Ramos (cell line): ENCODE measurements at regions not wholly inside any gene's neighbourhood (a gene's known extent, or its start where the extent isn't known, plus 50 kb on each side); places are given as distances from the start of the nearest gene placed in this dataset.
"Not testable (repeated sequence)": the region's sequence is repeated elsewhere in the genome, so short reads cannot be mapped to it uniquely, and the experiment has no call there.

Source experiments
- in situ Hi-C: fragments of 300-500 bp; cut with MboI; formaldehyde crosslinking; loops from one replicate; pipeline ENCODE4 v1.14.3; 2022; ENCODE audit warnings: low sequenced_read_pairs; ENCODE audit not compliant: unreplicated experiment

GRCh38 chr7:125871431-125871830 is 941.8 kb upstream of the POT1 start:
- in situ Hi-C loops, result no loop called here

DNA sequence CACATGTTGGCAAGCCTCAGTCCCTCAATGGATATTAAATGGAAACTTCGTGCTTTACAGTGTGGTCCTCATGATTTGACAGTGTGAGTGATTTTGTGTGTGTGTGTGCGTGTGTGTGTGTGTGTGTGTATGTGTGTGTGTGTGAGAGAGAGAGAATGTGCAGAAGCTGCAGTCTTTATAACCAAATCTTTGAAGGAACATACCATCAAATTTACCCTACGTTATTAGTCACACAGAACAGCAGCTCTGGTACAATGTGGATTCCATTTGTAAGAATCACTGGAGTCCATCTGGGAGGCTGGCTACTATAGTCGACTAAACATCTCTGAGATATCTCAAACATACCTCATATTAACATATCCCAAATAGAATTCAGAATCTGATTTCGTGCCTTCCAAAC is 928.0 kb upstream of the POT1 start:
- in situ Hi-C loops, result no loop called here

- in situ Hi-C loops, result no loop called here
These were observed 918.5 kb upstream of the POT1 start for GRCh38 chr7:125848157-125848556.

GRCh38 chr7:125847692-125848091 is 918.1 kb upstream of the POT1 start:
- in situ Hi-C loops, result no loop called here

- in situ Hi-C loops, result no loop called here
These were observed 917.4 kb upstream of the POT1 start for GRCh38 chr7:125847055-125847454.

DNA sequence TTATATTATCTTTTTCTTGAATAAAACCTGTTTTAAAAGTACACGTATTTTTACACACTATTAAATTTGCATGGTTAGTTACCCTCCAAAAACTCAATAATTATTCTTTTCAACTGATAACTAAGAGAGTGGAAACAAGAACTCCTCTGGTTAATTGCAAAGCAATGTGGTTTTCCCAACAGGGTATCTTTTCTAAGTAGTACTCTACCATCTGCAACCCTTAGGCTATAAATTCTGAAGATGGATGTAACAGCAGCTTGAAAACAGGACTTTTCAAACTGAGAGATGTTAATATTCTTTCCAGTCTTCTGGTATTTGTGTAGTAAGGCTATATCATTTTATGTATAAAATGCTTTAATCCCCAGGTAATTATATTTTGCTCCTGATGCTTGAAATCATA is 916.1 kb upstream of the POT1 start:
- in situ Hi-C loops, result no loop called here

DNA sequence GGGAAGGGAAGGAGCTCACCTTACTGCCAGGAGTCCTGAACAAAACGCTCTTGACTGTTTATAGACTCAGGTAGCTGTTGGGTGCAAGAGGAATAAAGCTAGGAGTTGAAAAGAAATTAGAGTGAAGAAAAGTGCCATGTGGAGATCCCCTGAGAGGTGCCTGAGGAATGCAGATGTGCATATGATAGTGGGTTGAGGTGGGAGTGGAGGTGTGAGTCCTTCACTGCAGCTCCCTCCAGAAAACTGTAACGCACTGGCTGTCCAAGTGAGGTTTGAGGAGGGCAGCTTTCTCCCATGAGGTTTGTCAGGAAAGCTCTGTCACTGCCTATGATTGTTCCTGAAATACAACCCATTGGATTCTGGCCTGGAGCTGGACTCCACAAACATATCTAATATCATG is 904.8 kb upstream of the POT1 start:
- in situ Hi-C loops, result no loop called here

- in situ Hi-C loops, result no loop called here
These were observed 904.2 kb upstream of the POT1 start for GRCh38 chr7:125833839-125834238.

DNA sequence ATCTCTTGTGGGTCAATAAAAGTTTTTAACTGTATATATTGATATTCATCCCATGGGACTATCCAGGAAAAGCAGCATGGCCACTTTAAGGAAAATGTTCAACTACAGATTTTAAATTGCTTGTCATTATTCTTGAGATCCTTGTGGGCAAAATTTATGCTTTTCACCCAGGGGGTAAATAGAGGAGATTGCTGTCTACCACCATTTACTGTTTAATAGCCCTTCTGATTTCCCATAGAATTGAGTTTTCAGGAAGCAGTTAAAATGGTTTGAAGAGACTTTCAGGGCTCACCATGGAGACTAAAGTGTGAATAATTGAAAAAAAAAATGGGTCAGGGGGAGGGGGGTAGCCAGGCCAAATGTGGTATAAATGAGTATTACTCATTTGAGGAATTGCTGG is 901.1 kb upstream of the POT1 start:
- in situ Hi-C loops, result no loop called here

GRCh38 chr7:125828153-125828700 is 898.6 kb upstream of the POT1 start:
- in situ Hi-C loops, result no loop called here

DNA sequence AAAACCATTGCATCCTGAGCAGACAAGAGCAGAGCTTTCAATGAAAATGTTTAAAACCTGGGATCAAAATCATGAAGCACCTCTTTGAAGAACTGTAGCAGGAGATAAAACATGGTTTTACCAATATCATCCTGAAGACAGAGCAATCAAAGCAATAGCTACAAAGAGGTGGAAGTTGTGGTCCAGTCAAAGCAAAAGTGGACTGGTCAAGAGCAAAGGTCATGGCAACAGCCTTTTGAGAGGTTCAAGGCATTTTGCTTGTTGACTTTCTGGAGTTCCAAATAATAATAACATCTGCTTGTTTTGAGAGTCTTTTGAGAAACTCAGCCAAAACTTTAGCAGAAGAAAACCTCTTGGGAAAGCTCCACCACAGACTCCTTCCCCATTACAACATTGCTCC is 893.9 kb upstream of the POT1 start:
- in situ Hi-C loops, result no loop called here

DNA sequence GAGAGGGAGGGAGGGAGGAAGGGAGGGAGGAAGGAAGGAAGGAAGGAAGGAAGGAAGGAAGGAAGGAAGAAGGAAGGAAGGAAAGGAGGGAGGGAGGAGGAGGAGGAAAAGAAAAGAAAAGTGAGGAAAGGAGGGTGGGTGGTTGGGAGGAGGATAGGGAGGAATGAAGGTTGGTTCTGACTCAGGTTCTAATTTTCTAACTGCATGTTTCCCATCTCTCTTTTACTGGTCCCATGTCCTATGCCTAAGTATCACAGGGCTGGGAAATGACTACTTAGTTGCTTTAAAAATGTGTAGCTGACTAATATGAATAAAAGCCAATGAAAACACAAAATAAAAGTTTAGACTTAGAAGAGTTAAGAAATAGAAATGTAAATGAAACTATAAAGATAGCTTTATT is 890.9 kb upstream of the POT1 start:
- in situ Hi-C loops, result no loop called here

DNA sequence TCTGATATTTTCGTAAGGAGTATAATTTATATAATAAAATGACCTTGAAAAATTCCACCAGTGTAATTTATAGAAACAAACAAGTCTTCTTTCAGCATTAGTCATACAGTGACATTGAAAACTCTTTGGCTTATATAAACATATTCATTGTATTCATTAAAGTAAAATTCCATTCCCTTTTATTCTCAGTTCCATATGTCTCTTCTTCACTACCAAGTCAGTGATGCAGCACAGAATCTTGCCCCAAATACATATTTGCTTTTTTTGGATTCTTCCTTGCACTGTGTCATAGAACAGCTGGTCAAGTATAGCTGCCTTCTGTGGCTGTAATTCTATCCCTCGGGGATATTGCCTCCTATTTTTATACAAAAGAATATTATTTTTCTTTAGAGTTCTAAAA is 884.5 kb upstream of the POT1 start:
- in situ Hi-C loops, result no loop called here

DNA sequence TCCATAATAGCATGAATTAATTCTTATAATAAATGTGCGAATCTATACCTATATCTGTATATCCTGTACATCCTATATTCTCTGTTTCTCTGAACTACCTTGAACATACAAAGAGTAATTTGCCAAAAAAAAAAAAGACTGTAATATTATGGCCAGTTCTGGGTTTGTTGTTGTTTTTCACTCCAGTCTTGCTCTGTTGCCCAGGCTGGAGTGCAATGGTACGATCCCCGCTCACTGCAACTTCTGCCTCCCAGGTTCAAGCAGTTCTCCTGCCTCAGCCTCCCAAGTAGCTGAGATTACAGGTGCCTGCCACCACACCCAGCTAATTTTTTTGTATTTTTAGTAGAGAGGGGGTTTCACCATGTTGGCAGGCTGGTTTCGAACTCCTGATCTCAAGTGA is 876.9 kb upstream of the POT1 start:
- in situ Hi-C loops, result not testable (repeated sequence)

DNA sequence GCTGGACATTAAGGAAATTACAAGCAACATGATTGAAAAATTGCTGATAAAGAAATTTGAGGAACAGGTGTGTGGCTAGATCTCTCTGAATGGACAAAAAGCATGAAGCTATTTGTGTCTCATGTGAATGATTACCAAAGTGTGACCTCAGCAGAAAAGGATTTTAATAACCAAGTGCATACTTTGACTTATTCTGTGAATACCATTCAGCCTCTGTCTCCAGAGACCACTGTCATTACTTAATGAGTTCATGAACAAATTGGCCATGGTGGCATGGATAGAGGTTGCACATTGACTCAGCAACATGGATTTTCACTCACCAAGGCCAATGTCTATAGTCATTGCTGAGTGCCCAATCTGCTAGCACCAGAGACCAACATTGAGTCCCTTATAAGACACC is 874.6 kb upstream of the POT1 start:
- in situ Hi-C loops, result no loop called here

GRCh38 chr7:125780153-125780552 is 850.5 kb upstream of the POT1 start:
- in situ Hi-C loops, result no loop called here

GRCh38 chr7:125775317-125775716 is 845.7 kb upstream of the POT1 start:
- in situ Hi-C loops, result no loop called here

- in situ Hi-C loops, result no loop called here
These were observed 843.6 kb upstream of the POT1 start for GRCh38 chr7:125773113-125773785.

GRCh38 chr7:125747966-125748365 is 818.3 kb upstream of the POT1 start:
- in situ Hi-C loops, result no loop called here

DNA sequence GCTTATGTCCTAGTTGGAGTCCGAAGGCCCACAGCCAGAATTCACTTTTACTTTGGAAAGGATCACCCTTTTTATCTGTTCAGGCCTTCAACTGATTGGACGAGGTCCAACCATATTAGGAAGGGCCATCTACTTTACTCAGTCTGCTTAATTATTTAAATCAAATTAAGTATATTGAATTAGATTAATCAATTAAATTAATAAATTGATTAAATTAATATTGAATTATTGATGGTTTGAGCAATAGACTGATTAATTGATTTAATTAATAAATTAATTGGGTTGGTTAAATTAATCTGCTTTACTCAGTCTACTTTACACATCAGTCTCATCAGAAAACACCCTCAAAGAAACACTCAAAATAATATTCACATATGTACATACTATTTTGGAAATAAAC is 816.9 kb upstream of the POT1 start:
- in situ Hi-C loops, result no loop called here

- in situ Hi-C loops, result no loop called here
These were observed 797.6 kb upstream of the POT1 start for GRCh38 chr7:125727215-125727614.

DNA sequence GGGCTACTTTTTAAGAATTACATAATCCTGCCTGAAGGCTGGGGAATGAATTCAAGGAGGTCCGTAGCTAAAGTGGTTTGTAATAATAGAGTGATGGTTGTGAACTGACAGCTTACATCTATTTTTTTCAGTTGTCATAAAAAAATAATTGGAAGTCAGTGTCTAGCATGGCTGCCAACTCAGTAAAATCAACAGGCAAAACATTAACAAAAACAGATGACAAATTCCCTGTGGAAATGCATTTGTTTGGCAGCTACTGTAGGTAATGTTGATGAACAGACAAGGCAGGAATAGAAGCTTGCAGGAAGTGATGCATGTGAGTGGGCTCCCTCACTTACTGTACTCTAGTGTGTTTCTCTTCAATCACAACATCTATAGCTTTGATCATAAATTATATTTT is 766.0 kb upstream of the POT1 start:
- in situ Hi-C loops, result no loop called here
